HCT116 (cell line): ENCODE measurements at regions not wholly inside any gene's neighbourhood (a gene's known extent, or its start where the extent isn't known, plus 50 kb on each side); places are given as distances from the start of the nearest gene placed in this dataset.

Source experiments
- ATAC-seq: fragments of 200-7000 bp; cut with Tn5 transposase; 2 replicates; pipeline ENCODE4 v1.9.1; 2020; ENCODE audit warnings: mild to moderate bottlenecking, moderate library complexity
- BruUV-seq: library from RNA; stranded (reverse); fragments of 400-500 nt; replicated peaks from 2 replicates; lab custom pipeline; 2021; lab: Mats Ljungman, UMichigan
- CTCF ChIA-PET: fragments of 300-600 bp; sonication (Branson Sonifier 250); formaldehyde crosslinking; loops from one replicate; lab custom pipeline; 2021; ENCODE audit warnings: antibody characterized with exemption; lab: Charles Lee
- POLR2A ChIA-PET: fragments of 300-600, 350-600 bp; sonication (Branson Sonifier 250); formaldehyde crosslinking; loops from one replicate; lab custom pipeline; 2021; ENCODE audit warnings: antibody characterized with exemption; lab: Charles Lee
- RAD21 ChIA-PET, 2 experiments: fragments of 300-600 bp; sonication (Branson Sonifier 250); formaldehyde crosslinking; loops; one replicate each; lab custom pipeline; 2023; ENCODE audit warnings: low total read pairs in 2 of 2; ENCODE audit not compliant: uncharacterized antibody in 2 of 2, unreplicated experiment in 2 of 2, low non-redundant PET in 1 of 2; lab: Charles Lee
- DNase-seq: peaks from one replicate; pipeline ENCODE4 v3.0.0-alpha.2; 2010; ENCODE audit warnings: low read depth, low spot score
- H2AFZ ChIP-seq: fragments of 200-600 bp; shearing (Covaris generic), sonication (generic); 2 replicates; pipeline ENCODE4 v1.6.1; 2017; ENCODE audit warnings: low read depth, mixed run types, mixed read lengths, antibody characterized with exemption, low read length; ENCODE audit not compliant: poor library complexity, severe bottlenecking
- H3K27ac ChIP-seq: 2 replicates; pipeline ENCODE4 v1.5.1; 2012; ENCODE audit warnings: low read depth, low read length
- H3K27me3 ChIP-seq: fragments of 200-600 bp; sonication (generic); 2 replicates; pipeline ENCODE4 v1.6.1; 2016; ENCODE audit warnings: mixed run types, low read length, mixed read lengths; ENCODE audit not compliant: insufficient read depth
- H3K36me3 ChIP-seq, 2 experiments: fragments of 200-500 bp in 1 of 2; fragments of 200-600 bp in 1 of 2; sonication (Bioruptor generic) in 1 of 2; sonication (generic) in 1 of 2; 2 replicates each; pipeline versions ENCODE4 v1.5.1 to v1.6.1; 2014 to 2016; ENCODE audit warnings: low read length in 2 of 2, inconsistent platforms in 1 of 2, mixed read lengths in 1 of 2, mixed run types in 1 of 2; ENCODE audit not compliant: insufficient read depth in 2 of 2, control insufficient read depth in 1 of 2
- H3K4me1 ChIP-seq, 2 experiments: fragments of 200-600 bp in 1 of 2; sonication (generic) in 1 of 2; 2 replicates each; pipeline versions ENCODE4 v1.5.1 to v1.6.1; 2012 to 2017; ENCODE audit warnings: low read length in 2 of 2, inconsistent platforms in 1 of 2, mild to moderate bottlenecking in 1 of 2, mixed read lengths in 1 of 2, mixed run types in 1 of 2, moderate library complexity in 1 of 2; ENCODE audit not compliant: insufficient read depth in 2 of 2, control insufficient read depth in 1 of 2
- H3K4me2 ChIP-seq: fragments of 200-600 bp; sonication (generic); 2 replicates; pipeline ENCODE4 v1.6.1; 2017; ENCODE audit warnings: mixed run types, low read length, mixed read lengths
- H3K4me3 ChIP-seq, 2 experiments: fragments of 200-600 bp in 1 of 2; sonication (generic) in 1 of 2; replicated peaks in 1 of 2; 2 replicates each; pipeline ENCODE4 v1.5.1; 2011 to 2016; ENCODE audit warnings: low read length in 2 of 2, control low read depth in 1 of 2, low read depth in 1 of 2, mild to moderate bottlenecking in 1 of 2, mixed read lengths in 1 of 2, mixed run types in 1 of 2
- H3K79me2 ChIP-seq: fragments of 200-600 bp; sonication (generic); 2 replicates; pipeline ENCODE4 v1.6.1; 2017; ENCODE audit warnings: mild to moderate bottlenecking, mixed run types, low read length, moderate library complexity, mixed read lengths; ENCODE audit not compliant: insufficient read depth
- H3K9ac ChIP-seq: fragments of 200-600 bp; sonication (generic); 2 replicates; pipeline ENCODE4 v1.6.1; 2016; ENCODE audit warnings: low read length, mixed read lengths
- H3K9me2 ChIP-seq: fragments of 200-600 bp; sonication (generic), shearing (Covaris generic); 2 replicates; pipeline ENCODE4 v1.6.1; 2017; ENCODE audit warnings: mixed run types, mild to moderate bottlenecking, moderate library complexity; ENCODE audit not compliant: insufficient read depth
- H3K9me3 ChIP-seq, 2 experiments: fragments of 200-500 bp in 1 of 2; fragments of 200-600 bp in 1 of 2; sonication (Bioruptor generic) in 1 of 2; sonication (generic) in 1 of 2; 2 replicates each; pipeline ENCODE4 v1.6.1; 2014 to 2017; ENCODE audit warnings: low read length in 2 of 2, mixed read lengths in 2 of 2, inconsistent platforms in 1 of 2, low read depth in 1 of 2, mild to moderate bottlenecking in 1 of 2, mixed run types in 1 of 2, moderate library complexity in 1 of 2; ENCODE audit not compliant: control insufficient read depth in 1 of 2, insufficient read depth in 1 of 2
- H4K20me1 ChIP-seq: fragments of 200-600 bp; sonication (generic), shearing (Covaris generic); 2 replicates; pipeline ENCODE4 v1.6.1; 2017; ENCODE audit warnings: mixed run types, mild to moderate bottlenecking, moderate library complexity; ENCODE audit not compliant: insufficient read depth
- CBX3 ChIP-seq: IDR thresholded peaks from 2 replicates; pipeline ENCODE4 v1.6.1; 2012; ENCODE audit warnings: low read depth
- CEBPB ChIP-seq: IDR thresholded peaks from 2 replicates; pipeline ENCODE4 v1.6.1; 2012; ENCODE audit warnings: low read depth
- FOSL1 ChIP-seq: IDR thresholded peaks from 2 replicates; pipeline ENCODE4 v1.6.1; 2012; ENCODE audit warnings: low read depth
- POLR2A ChIP-seq: IDR thresholded peaks from 2 replicates; pipeline ENCODE4 v1.7.0; 2011; ENCODE audit warnings: borderline replicate concordance; ENCODE audit not compliant: insufficient read depth, insufficient read length; ENCODE audit errors: extremely low read depth
- POLR2AphosphoS5 ChIP-seq: IDR thresholded peaks from 2 replicates; pipeline ENCODE4 v1.6.1; 2011; ENCODE audit warnings: mild to moderate bottlenecking, low read depth, low read length, moderate library complexity
- SIN3A ChIP-seq: IDR thresholded peaks from 2 replicates; pipeline ENCODE4 v1.6.1; 2012; ENCODE audit warnings: low read depth
- SRF ChIP-seq: IDR thresholded peaks from 2 replicates; pipeline ENCODE4 v1.6.1; 2012; ENCODE audit warnings: low read depth
- TCF7L2 ChIP-seq: IDR thresholded peaks from 2 replicates; pipeline ENCODE4 v1.7.0; 2011; ENCODE audit warnings: borderline replicate concordance, inconsistent platforms; ENCODE audit not compliant: insufficient read depth, insufficient read length; ENCODE audit errors: extremely low read depth
- ZNF274 ChIP-seq: fragments of 200-500 bp; sonication (Bioruptor generic); IDR thresholded peaks from 2 replicates; pipeline ENCODE4 v1.6.1; 2014; ENCODE audit warnings: mild to moderate bottlenecking, low read depth, low read length, inconsistent platforms
- intact Hi-C: fragments of 100-400 bp; cut with micrococcal nuclease; formaldehyde crosslinking; loops from 2 replicates; pipeline ENCODE4 v1.10.0; 2022
- TF ChIP-seq, protein P1 (sequence below): IDR thresholded peaks from 2 replicates; pipeline ENCODE4 v1.6.1; 2012; ENCODE audit warnings: low read depth
- TF ChIP-seq, protein P2 (sequence below), 3 experiments: fragments of 200-600 bp in 1 of 3; sonication (generic) in 1 of 3; IDR thresholded peaks in 2 of 3; conservative IDR thresholded peaks in 1 of 3; 2 replicates each; pipeline ENCODE4 v1.5.1; 2012 to 2017; ENCODE audit warnings: low read depth in 2 of 3, low read length in 2 of 3, antibody characterized with exemption in 1 of 3, borderline replicate concordance in 1 of 3, control low read depth in 1 of 3, mild to moderate bottlenecking in 1 of 3, mixed read lengths in 1 of 3, mixed run types in 1 of 3, moderate library complexity in 1 of 3; ENCODE audit not compliant: insufficient read depth in 1 of 3

DNA sequence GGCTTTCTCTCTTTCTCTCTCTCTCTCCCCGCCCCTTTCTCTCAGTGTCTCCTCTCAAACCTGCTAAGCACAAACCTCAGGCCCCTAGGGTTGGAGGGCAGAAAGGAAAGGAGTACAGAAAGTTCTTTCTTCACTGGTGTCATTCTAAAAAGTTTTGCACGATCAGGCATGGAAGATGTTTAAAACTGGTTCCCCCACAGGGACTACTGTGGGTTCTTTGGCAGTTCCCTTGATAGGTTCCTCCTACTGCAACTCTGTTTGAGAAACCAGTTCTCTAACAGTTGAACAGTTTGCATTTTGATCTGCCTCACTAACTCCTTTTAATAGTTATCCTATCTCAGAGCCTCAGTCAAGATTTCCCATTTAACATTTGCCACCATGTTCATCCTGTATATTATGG is 82.9 kb downstream of the CDO1 start:
- RAD21 ChIA-PET = no interaction called here
- Histone ChIP-seq H3K4me1 (no peaks in the 10 kb centered on the region), H3K36me3 (no peaks in the 10 kb centered on the region), H2AFZ (peak overlapping the region; percentile 32), H3K4me2 (no peak overlapping the region), H3K79me2 (no peaks in the 10 kb centered on the region), H3K4me3 (no peak overlapping the region), H3K9me2 (no peaks in the 10 kb centered on the region), H3K27me3 (no peaks in the 10 kb centered on the region), H3K27ac (no peak overlapping the region), H3K9me3 (no peaks in the 10 kb centered on the region)
- BruUV-seq = no TSS peak
- no peak for DNase-seq
- intact Hi-C loops = no loop called here
- CTCF ChIA-PET = no interaction called here
- POLR2A ChIA-PET = no interaction called here
- TF ChIP-seq ZNF274 (no peak), CEBPB (no peak), POLR2AphosphoS5 (no peak), FOSL1 (no peak), POLR2A (no peak), SIN3A (no peak)
- TF ChIP-seq, protein P1, sequence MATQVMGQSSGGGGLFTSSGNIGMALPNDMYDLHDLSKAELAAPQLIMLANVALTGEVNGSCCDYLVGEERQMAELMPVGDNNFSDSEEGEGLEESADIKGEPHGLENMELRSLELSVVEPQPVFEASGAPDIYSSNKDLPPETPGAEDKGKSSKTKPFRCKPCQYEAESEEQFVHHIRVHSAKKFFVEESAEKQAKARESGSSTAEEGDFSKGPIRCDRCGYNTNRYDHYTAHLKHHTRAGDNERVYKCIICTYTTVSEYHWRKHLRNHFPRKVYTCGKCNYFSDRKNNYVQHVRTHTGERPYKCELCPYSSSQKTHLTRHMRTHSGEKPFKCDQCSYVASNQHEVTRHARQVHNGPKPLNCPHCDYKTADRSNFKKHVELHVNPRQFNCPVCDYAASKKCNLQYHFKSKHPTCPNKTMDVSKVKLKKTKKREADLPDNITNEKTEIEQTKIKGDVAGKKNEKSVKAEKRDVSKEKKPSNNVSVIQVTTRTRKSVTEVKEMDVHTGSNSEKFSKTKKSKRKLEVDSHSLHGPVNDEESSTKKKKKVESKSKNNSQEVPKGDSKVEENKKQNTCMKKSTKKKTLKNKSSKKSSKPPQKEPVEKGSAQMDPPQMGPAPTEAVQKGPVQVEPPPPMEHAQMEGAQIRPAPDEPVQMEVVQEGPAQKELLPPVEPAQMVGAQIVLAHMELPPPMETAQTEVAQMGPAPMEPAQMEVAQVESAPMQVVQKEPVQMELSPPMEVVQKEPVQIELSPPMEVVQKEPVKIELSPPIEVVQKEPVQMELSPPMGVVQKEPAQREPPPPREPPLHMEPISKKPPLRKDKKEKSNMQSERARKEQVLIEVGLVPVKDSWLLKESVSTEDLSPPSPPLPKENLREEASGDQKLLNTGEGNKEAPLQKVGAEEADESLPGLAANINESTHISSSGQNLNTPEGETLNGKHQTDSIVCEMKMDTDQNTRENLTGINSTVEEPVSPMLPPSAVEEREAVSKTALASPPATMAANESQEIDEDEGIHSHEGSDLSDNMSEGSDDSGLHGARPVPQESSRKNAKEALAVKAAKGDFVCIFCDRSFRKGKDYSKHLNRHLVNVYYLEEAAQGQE = no peak
- TF ChIP-seq, all 23 proteins: peak for 0
- Histone ChIP-seq H4K20me1 (no peaks in the 10 kb centered on the region), H3K9ac (no peak overlapping the region)
- ATAC-seq = no peak

DNA sequence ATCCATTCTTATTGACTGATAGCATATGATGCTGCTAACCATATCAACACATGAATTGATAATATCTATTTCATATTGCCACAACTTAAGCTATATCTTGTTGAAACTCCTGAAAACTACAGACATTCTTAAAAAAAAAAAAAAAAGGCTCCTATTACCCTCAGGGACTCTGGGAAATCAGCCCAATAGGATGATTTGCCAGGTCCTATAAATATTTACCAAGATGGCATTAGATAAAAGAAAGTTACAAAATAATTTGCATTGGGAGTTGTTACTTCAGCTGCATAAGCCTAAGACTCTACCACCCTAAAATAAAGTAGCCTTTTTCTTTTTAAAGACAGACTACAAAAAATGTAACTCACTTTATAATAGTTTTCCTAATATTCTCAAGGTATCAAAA is 84.4 kb downstream of the CDO1 start:
- POLR2A ChIA-PET = no interaction called here
- TF ChIP-seq, protein P1 = no peak
- TF ChIP-seq, protein P2, sequence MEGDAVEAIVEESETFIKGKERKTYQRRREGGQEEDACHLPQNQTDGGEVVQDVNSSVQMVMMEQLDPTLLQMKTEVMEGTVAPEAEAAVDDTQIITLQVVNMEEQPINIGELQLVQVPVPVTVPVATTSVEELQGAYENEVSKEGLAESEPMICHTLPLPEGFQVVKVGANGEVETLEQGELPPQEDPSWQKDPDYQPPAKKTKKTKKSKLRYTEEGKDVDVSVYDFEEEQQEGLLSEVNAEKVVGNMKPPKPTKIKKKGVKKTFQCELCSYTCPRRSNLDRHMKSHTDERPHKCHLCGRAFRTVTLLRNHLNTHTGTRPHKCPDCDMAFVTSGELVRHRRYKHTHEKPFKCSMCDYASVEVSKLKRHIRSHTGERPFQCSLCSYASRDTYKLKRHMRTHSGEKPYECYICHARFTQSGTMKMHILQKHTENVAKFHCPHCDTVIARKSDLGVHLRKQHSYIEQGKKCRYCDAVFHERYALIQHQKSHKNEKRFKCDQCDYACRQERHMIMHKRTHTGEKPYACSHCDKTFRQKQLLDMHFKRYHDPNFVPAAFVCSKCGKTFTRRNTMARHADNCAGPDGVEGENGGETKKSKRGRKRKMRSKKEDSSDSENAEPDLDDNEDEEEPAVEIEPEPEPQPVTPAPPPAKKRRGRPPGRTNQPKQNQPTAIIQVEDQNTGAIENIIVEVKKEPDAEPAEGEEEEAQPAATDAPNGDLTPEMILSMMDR (IDR thresholded peaks at IDR 0.05 in 2 of 3, conservative IDR thresholded peaks at IDR 0.05 in 1 of 3; ENCODE audit: borderline replicate concordance in 1 of 3, insufficient read depth in 1 of 3, low read depth in 2 of 3, low read length in 2 of 3) = no peak
- no peak for TF ChIP-seq SRF
- no peak for TF ChIP-seq POLR2A
- no peak for TF ChIP-seq TCF7L2
- TF ChIP-seq CEBPB = no peak
- TF ChIP-seq FOSL1 = no peak
- no peak for TF ChIP-seq CBX3

More for the DNA sequence above, 84.4 kb downstream of the CDO1 start:
- no TSS peak for BruUV-seq
- Histone ChIP-seq H3K79me2 (no peaks in the 10 kb centered on the region), H3K27me3 (no peaks in the 10 kb centered on the region), H3K4me3 (no peak overlapping the region), H3K4me2 (no peak overlapping the region), H3K9me3 (no peaks in the 10 kb centered on the region), H3K27ac (no peak overlapping the region), H3K9me2 (no peaks in the 10 kb centered on the region), H3K4me1 (no peaks in the 10 kb centered on the region), H3K36me3 (no peaks in the 10 kb centered on the region), H3K9ac (no peak overlapping the region), H4K20me1 (no peaks in the 10 kb centered on the region), H2AFZ (no peak overlapping the region)
- DNase-seq (no peak), ATAC-seq (no peak)
- RAD21 ChIA-PET = no interaction called here
- intact Hi-C loops = no loop called here
- CTCF ChIA-PET = no interaction called here
